ENCODE measurements at regions not wholly inside any gene's neighbourhood (a gene's known extent, or its start where the extent isn't known, plus 50 kb on each side); places are given as distances from the start of the nearest gene placed in this dataset.

GRCh38 chr5:118761814-118762213 lies 226.5 kb downstream of the DTWD2 start:
- TF ChIP-seq EZH2 (IDR thresholded peaks at IDR 0.05; ENCODE audit: borderline replicate concordance, insufficient read depth, low read length, poor library complexity, severe bottlenecking) (no peak), EP300 (conservative IDR thresholded peaks at IDR 0.05; ENCODE audit: poor library complexity, severe bottlenecking) (no peak), REST (IDR thresholded peaks at IDR 0.05; ENCODE audit: borderline replicate concordance) (no peak), CTCF (IDR thresholded peaks at IDR 0.05; ENCODE audit: poor library complexity, severe bottlenecking) (no peak), RAD21 (conservative IDR thresholded peaks at IDR 0.05) (no peak), TAF1 (IDR thresholded peaks at IDR 0.05; ENCODE audit: low read depth) (no peak), SMC3 (conservative IDR thresholded peaks at IDR 0.05; ENCODE audit: poor library complexity) (no peak), POLR2AphosphoS5 (IDR thresholded peaks at IDR 0.05) (no peak), MXI1 (conservative IDR thresholded peaks at IDR 0.05; ENCODE audit: poor library complexity, severe bottlenecking) (no peak)
